Heart left ventricle (tissue), 16 donors: ENCODE measurements at regions not wholly inside any gene's neighbourhood (a gene's known extent, or its start where the extent isn't known, plus 50 kb on each side); places are given as distances from the start of the nearest gene placed in this dataset.

ENCODE experiments used
- ATAC-seq, 4 donors: fragments of 200-7000 bp; cut with Tn5 transposase; one replicate each; pipeline ENCODE4 v1.9.1; 2020 to 2022; ENCODE audit warnings: moderate library complexity in 4 of 4, mild to moderate bottlenecking in 3 of 4, moderate number of reproducible peaks in 1 of 4
- DNase-seq, 5 donors: peaks; one replicate each; pipeline ENCODE4 v3.0.0-alpha.2; 2020
- H3K27ac ChIP-seq, 12 donors: fragments of 200-600 bp; sonication (generic) in 4 of 12; one replicate each; pipeline versions ENCODE4 v1.5.0 to v1.8.0; 2016 to 2022; ENCODE audit warnings: mild to moderate bottlenecking in 2 of 12
- H3K27me3 ChIP-seq, 9 donors: fragments of 200-600 bp; sonication (generic) in 2 of 9; one replicate each; pipeline versions ENCODE4 v1.5.1 to v1.8.0; 2016 to 2022; ENCODE audit warnings: mild to moderate bottlenecking in 3 of 9
- H3K36me3 ChIP-seq, 9 donors: fragments of 200-600 bp; sonication (generic) in 2 of 9; one replicate each; pipeline versions ENCODE4 v1.5.0 to v1.8.0; 2018 to 2022; ENCODE audit warnings: mild to moderate bottlenecking in 2 of 9
- H3K4me1 ChIP-seq, 12 donors: fragments of 200-600 bp; sonication (generic) in 4 of 12; one replicate each; pipeline versions ENCODE4 v1.5.0 to v1.8.0; 2016 to 2022; ENCODE audit warnings: mild to moderate bottlenecking in 3 of 12
- H3K4me3 ChIP-seq, 12 donors: fragments of 200-600 bp; sonication (generic) in 4 of 12; one replicate each; pipeline versions ENCODE4 v1.5.0 to v1.8.0; 2017 to 2022; ENCODE audit warnings: mild to moderate bottlenecking in 9 of 12, moderate library complexity in 4 of 12
- H3K9me3 ChIP-seq, 12 donors: fragments of 200-600 bp; sonication (generic) in 4 of 12; one replicate each; pipeline versions ENCODE4 v1.5.0 to v1.8.0; 2016 to 2022; ENCODE audit warnings: mild to moderate bottlenecking in 1 of 12
- POLR2A ChIP-seq, 2 donors: fragments of 450-650 bp; IDR thresholded peaks; one replicate each; pipeline ENCODE4 v1.6.1; 2017; ENCODE audit warnings: antibody characterized with exemption in 2 of 2, mild to moderate bottlenecking in 2 of 2, moderate library complexity in 2 of 2
- WGBS, 4 donors: extraction: QIAGEN DNeasy Blood & Tissue Kit in 2 of 4; methylation state at CpG; one replicate each; pipeline versions ENCODE4 v1.1.5 to v1.1.7; 2013 to 2018; 5-methylcytosine and 5-hydroxymethylcytosine counted together
- intact Hi-C, 10 donors: fragments of 100-400 bp; cut with DNase I; formaldehyde crosslinking; loops; one replicate each; pipeline versions ENCODE4 v1.11.1 to v1.14.2; 2022
- TF ChIP-seq, protein P1 (sequence below), 12 donors: fragments of 200-600 bp; sonication (generic) in 4 of 12; IDR thresholded peaks; one replicate each; pipeline versions ENCODE4 v1.5.0 to v1.8.0; 2018 to 2022; ENCODE audit warnings: antibody characterized with exemption in 12 of 12, mild to moderate bottlenecking in 5 of 12
- donor health status: ischemic (EF 13 %, LVEDD 7.1; RV severe dilation, severe dysfunction).
- donor health status: healthy with polysubstance abuse.
- donor health status: DM: no; HTN: yes; CAD: no.
- donor health status: DM: no; HTN: no; CAD: no.
- donor health status: ischemic (EF 25% LVEDD 6.9; RV normal size, moderate dysfunction).
- donor health status: ischemic (EF 25% LVEDD 5.7; RV mildly dilated, moderate dysfunction).
- donor health status: healthy.
- donor health status: DM: yes; HTN: yes; CAD: no.
- donor health status: ischemic (EF 35%, LVEDD 5.7; RV mildly dilated, moderate dysfunction).
- donor health status: nonischemic (EF 11% LVEDD 7.7; RV severe dilation, severe dysfunction).
- donor health status: DM: yes; HTN: yes; CAD: no.
- donor health status: PGD.
- donor health status: ischemic (EF 29% LVEDD 5.4; RV normal size, mild dysfunction).
- donor health status: nonischemic (EF 23%, LVEDD 6.1; RV moderate dilation, normal function).

DNA sequence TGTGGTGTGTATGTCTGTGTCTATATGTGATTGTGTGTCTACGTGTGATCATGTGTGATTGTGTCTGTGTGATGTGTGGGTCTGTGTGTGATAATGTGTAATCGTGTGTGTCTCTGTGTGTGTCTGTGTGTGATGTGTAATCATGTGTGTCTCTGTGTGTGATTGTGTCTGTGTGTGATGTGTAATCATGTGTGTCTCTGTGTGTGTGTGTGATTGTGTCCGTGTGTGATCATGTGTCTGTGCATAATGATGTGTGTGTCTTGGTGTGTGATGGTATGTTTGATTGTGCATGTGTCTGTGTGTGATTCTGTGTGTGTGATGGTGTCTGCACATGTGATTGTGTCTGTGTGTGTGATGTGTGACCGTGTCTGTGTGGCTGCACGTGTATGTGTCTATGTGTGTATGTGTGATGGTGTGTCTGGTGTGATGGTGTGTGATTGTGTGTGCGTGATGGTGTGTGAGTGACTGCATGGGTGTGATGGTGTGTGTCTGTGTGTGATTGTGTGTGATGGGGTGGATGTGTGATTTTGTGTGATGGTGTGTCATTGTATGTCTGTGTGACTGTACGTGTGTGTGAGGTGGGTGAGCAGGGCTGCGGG is 78.9 kb downstream of the RTP5 start:
- no peaks in the 10 kb centered on the region for H3K36me3 ChIP-seq
- ATAC-seq (no peak), DNase-seq (no peak)
- H3K4me3 ChIP-seq = no peak overlapping the region
- intact Hi-C loops = no loop called here
- H3K9me3 ChIP-seq = no peaks in the 10 kb centered on the region
- no peak overlapping the region for H3K27ac ChIP-seq
- no peak for TF ChIP-seq POLR2A (IDR thresholded peaks at IDR 0.05)
- TF ChIP-seq, protein P1, sequence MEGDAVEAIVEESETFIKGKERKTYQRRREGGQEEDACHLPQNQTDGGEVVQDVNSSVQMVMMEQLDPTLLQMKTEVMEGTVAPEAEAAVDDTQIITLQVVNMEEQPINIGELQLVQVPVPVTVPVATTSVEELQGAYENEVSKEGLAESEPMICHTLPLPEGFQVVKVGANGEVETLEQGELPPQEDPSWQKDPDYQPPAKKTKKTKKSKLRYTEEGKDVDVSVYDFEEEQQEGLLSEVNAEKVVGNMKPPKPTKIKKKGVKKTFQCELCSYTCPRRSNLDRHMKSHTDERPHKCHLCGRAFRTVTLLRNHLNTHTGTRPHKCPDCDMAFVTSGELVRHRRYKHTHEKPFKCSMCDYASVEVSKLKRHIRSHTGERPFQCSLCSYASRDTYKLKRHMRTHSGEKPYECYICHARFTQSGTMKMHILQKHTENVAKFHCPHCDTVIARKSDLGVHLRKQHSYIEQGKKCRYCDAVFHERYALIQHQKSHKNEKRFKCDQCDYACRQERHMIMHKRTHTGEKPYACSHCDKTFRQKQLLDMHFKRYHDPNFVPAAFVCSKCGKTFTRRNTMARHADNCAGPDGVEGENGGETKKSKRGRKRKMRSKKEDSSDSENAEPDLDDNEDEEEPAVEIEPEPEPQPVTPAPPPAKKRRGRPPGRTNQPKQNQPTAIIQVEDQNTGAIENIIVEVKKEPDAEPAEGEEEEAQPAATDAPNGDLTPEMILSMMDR (IDR thresholded peaks at IDR 0.05) = no peak
- WGBS, 4 donors = 69 to 93% (median 73%) methylated on average over 8 of the region's 8 CpGs
- peaks cover 0 to 27% (median 0%) of the 10 kb centered on the region in 9 donors for H3K27me3 ChIP-seq
- peaks cover 0 to 8% (median 0%) of the 10 kb centered on the region in 12 donors for H3K4me1 ChIP-seq

- H3K9me3 ChIP-seq = no peaks in the 10 kb centered on the region
- no peak for DNase-seq
- H3K36me3 ChIP-seq = no peaks in the 10 kb centered on the region
- no peak overlapping the region for H3K4me3 ChIP-seq
- ATAC-seq = no peak
- peaks cover 0 to 8% (median 0%) of the 10 kb centered on the region in 12 donors for H3K4me1 ChIP-seq
- intact Hi-C loops = no loop called here
- no peak overlapping the region for H3K27ac ChIP-seq
- TF ChIP-seq, protein P1 (IDR thresholded peaks at IDR 0.05) = no peak
- no peak for TF ChIP-seq POLR2A (IDR thresholded peaks at IDR 0.05)
- H3K27me3 ChIP-seq = peaks cover 0 to 27% (median 0%) of the 10 kb centered on the region in 9 donors
- 77 to 81% (median 78%) methylated on average over 17 to 31 of the region's 31 CpGs for WGBS, 4 donors
Observed at GRCh38 chr2:241948901-241949735, 79.6 kb downstream of the RTP5 start.

DNA sequence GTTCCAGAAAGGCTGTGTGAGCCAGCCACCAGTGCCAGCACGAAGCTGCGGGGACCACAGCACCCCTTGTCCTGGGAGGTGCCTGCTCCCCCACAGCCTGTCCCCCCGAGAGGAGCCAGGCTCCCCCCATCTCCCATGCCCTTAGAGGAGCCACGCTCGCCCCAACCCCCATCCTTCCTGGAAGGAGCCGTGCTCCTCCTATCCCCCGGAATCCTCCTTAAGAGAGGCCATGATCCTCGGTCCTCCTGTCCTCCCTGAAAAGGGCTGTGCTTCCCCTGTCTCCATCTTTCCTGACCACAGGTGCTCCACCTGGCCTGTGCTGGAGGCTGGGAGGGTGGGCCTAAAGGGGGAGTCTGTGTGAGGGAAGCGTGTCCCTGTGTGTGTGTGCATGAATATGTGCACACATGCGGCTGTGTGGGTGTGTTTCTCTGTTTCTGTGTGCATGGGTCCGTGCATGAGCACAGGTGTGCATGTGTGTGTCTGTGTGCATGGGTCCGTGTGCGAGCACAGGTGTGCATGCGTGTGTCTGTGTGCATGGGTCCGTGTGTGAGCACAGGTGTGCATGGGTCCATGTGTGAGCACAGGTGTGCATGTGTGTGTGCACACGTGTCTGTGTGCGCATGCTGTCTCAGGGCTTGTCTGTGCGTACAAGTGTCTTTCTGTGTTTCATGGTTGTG is 80.3 kb downstream of the RTP5 start:
- peaks cover 0 to 27% (median 0%) of the 10 kb centered on the region in 9 donors for H3K27me3 ChIP-seq

More for the DNA sequence above, 80.3 kb downstream of the RTP5 start:
- Histone ChIP-seq H3K4me1 (peaks cover 0 to 8% (median 0%) of the 10 kb centered on the region in 12 donors), H3K36me3 (no peaks in the 10 kb centered on the region), H3K27ac (no peak overlapping the region), H3K4me3 (no peak overlapping the region), H3K9me3 (no peaks in the 10 kb centered on the region)
- intact Hi-C loops = no loop called here
- no peak for TF ChIP-seq POLR2A (IDR thresholded peaks at IDR 0.05)
- TF ChIP-seq, protein P1 (IDR thresholded peaks at IDR 0.05) = no peak
- DNase-seq (no peak), ATAC-seq (peak in 1 of 4 donors; percentile 8)
- WGBS, 4 donors = 80 to 85% (median 83%) methylated on average over 15 to 18 of the region's 18 CpGs
